ENCODE measurements at regions not wholly inside any gene's neighbourhood (a gene's known extent, or its start where the extent isn't known, plus 50 kb on each side); places are given as distances from the start of the nearest gene placed in this dataset.

DNA sequence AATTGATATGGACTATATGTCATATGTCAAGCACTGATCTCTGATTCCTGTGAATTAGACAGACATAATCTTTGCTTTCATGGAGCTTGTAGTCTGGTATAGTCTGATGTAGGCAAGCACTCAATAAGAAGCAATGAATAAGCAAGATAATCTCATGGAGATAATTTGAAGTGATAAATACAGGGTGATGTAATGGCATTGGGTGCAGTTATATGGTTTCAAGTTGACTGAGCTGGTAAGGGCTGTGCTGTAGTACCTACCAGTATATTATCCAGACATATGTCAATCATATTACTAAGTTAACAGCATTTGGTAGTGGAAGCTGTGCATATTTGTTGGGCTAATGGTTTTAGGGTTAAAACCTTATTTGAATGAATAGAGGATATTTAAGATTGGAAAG, 117.5 kb upstream of the PRPS1L1 start:
- Histone ChIP-seq H3K27me3 (ENCODE audit: control insufficient read depth, insufficient read depth, low read length) (no peaks in the 10 kb centered on the region), H3K27ac (ENCODE audit: low read depth in 2 of 2, low read length in 2 of 2) (no peak overlapping the region), H3K9me3 (ENCODE audit: control insufficient read depth in 2 of 3, insufficient read depth in 1 of 3, low read length in 3 of 3) (no peaks in the 10 kb centered on the region), H3K9ac (ENCODE audit: low read length in 3 of 3) (no peak overlapping the region), H3K4me1 (ENCODE audit: control insufficient read depth in 2 of 3, insufficient read depth in 2 of 3, low read depth in 1 of 3, low read length in 3 of 3) (no peaks in the 10 kb centered on the region), H3K36me3 (ENCODE audit: control insufficient read depth in 2 of 3, insufficient read depth in 3 of 3, low read length in 3 of 3) (no peaks in the 10 kb centered on the region), H3K4me3 (ENCODE audit: low read length in 3 of 3) (no peak overlapping the region)
- intact Hi-C loops (cut with DNase I): no loop called here
- TF ChIP-seq, protein P1, sequence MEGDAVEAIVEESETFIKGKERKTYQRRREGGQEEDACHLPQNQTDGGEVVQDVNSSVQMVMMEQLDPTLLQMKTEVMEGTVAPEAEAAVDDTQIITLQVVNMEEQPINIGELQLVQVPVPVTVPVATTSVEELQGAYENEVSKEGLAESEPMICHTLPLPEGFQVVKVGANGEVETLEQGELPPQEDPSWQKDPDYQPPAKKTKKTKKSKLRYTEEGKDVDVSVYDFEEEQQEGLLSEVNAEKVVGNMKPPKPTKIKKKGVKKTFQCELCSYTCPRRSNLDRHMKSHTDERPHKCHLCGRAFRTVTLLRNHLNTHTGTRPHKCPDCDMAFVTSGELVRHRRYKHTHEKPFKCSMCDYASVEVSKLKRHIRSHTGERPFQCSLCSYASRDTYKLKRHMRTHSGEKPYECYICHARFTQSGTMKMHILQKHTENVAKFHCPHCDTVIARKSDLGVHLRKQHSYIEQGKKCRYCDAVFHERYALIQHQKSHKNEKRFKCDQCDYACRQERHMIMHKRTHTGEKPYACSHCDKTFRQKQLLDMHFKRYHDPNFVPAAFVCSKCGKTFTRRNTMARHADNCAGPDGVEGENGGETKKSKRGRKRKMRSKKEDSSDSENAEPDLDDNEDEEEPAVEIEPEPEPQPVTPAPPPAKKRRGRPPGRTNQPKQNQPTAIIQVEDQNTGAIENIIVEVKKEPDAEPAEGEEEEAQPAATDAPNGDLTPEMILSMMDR (IDR thresholded peaks at IDR 0.05; ENCODE audit: borderline replicate concordance, extremely low read depth, insufficient read depth): no peak
- FAIRE-seq (no peak), DNase-seq (no peak)

DNA sequence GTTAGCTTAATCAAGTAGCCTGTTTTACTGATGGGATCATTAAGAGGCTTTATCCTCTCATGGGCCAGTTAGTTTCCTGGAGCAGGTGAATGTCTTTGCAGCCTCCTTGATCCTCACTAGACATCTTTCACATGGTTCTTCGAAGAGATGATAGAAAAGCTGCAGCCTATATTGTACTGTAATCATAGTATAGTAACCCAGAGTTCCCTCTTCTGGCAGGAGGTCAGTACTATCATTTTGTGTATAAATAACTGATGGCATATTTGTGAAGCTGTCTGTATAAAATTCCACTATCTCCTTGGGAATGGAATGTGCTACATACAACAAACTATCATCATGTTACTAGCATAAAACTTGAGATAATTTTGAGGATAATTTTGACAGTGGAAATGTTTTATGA, 123.8 kb upstream of the PRPS1L1 start:
- H3K9ac ChIP-seq (ENCODE audit: low read length in 3 of 3): no peak overlapping the region
- H3K36me3 ChIP-seq (ENCODE audit: control insufficient read depth in 2 of 3, insufficient read depth in 3 of 3, low read length in 3 of 3): no peaks in the 10 kb centered on the region
- intact Hi-C loops (cut with DNase I): no loop called here
- no peak overlapping the region for H3K27ac ChIP-seq (ENCODE audit: low read depth in 2 of 2, low read length in 2 of 2)
- no peaks in the 10 kb centered on the region for H3K9me3 ChIP-seq (ENCODE audit: control insufficient read depth in 2 of 3, insufficient read depth in 1 of 3, low read length in 3 of 3)
- DNase-seq: no peak
- no peaks in the 10 kb centered on the region for H3K27me3 ChIP-seq (ENCODE audit: control insufficient read depth, insufficient read depth, low read length)
- no peaks in the 10 kb centered on the region for H3K4me1 ChIP-seq (ENCODE audit: control insufficient read depth in 2 of 3, insufficient read depth in 2 of 3, low read depth in 1 of 3, low read length in 3 of 3)
- TF ChIP-seq, protein P1 (IDR thresholded peaks at IDR 0.05; ENCODE audit: borderline replicate concordance, extremely low read depth, insufficient read depth): no peak
- H3K4me3 ChIP-seq (ENCODE audit: low read length in 3 of 3): no peak overlapping the region
- FAIRE-seq: no peak

DNA sequence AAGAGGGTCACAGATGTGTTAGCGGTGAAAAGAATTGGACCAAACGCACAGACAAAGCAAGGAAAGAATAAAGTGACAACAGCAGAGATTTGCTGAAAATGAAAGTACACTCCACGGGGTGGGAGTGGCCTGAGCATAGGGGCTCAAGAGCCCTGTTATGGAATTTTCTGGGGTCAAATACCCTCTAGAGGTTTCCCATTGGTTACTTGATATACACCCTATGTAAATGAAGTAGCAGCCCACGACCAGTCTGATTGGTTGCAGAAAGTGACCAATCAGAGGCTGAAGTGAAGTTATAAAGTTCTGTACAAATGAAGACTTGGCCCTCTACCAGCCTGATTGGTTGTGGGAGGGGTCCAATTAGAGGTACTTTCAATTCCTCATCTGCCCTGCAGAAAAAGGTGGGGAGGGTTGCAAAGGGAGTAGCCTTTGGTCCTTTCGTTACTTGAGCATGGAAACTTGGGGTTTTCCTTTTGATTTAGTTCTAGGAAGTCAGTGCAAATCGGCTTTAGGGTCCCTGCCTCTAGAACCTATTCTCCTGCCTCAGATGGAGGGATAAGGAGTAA, 125.6 kb upstream of the PRPS1L1 start:
- no peaks in the 10 kb centered on the region for H3K4me1 ChIP-seq (ENCODE audit: control insufficient read depth in 2 of 3, insufficient read depth in 2 of 3, low read depth in 1 of 3, low read length in 3 of 3)
- H3K27me3 ChIP-seq (ENCODE audit: control insufficient read depth, insufficient read depth, low read length): no peaks in the 10 kb centered on the region
- no peaks in the 10 kb centered on the region for H3K9me3 ChIP-seq (ENCODE audit: control insufficient read depth in 2 of 3, insufficient read depth in 1 of 3, low read length in 3 of 3)
- DNase-seq (no peak), FAIRE-seq (no peak)
- no peak overlapping the region for H3K4me3 ChIP-seq (ENCODE audit: low read length in 3 of 3)
- H3K27ac ChIP-seq (ENCODE audit: low read depth in 2 of 2, low read length in 2 of 2): no peak overlapping the region
- intact Hi-C loops (cut with DNase I): no loop called here
- H3K9ac ChIP-seq (ENCODE audit: low read length in 3 of 3): no peak overlapping the region
- TF ChIP-seq, protein P1 (IDR thresholded peaks at IDR 0.05; ENCODE audit: borderline replicate concordance, extremely low read depth, insufficient read depth): no peak
- H3K36me3 ChIP-seq (ENCODE audit: control insufficient read depth in 2 of 3, insufficient read depth in 3 of 3, low read length in 3 of 3): no peaks in the 10 kb centered on the region

DNA sequence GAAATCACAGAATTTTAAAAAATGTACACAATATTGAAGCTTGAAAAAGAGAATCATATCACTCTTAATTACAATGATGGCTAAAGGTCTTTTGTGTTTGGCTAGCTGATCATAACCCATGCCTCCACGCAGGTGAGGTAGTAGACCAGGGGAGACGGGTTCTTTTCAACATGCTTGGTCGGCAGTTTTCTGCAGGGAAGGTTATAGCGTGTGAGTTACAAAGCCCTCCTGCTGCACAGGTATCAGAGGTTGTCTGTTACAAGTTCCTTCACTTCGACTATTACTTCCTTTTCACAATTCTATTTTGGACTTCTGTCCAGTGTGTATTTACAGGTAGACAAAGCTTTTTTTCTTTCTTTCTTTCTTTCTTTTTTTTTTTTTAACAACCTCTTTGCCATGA, 127.1 kb upstream of the PRPS1L1 start:
- no peak overlapping the region for H3K4me3 ChIP-seq (ENCODE audit: low read length in 3 of 3)
- no peak for DNase-seq
- H3K36me3 ChIP-seq (ENCODE audit: control insufficient read depth in 2 of 3, insufficient read depth in 3 of 3, low read length in 3 of 3): no peaks in the 10 kb centered on the region
- TF ChIP-seq, protein P1 (IDR thresholded peaks at IDR 0.05; ENCODE audit: borderline replicate concordance, extremely low read depth, insufficient read depth): no peak
- H3K9ac ChIP-seq (ENCODE audit: low read length in 3 of 3): no peak overlapping the region
- H3K9me3 ChIP-seq (ENCODE audit: control insufficient read depth in 2 of 3, insufficient read depth in 1 of 3, low read length in 3 of 3): no peaks in the 10 kb centered on the region
- H3K4me1 ChIP-seq (ENCODE audit: control insufficient read depth in 2 of 3, insufficient read depth in 2 of 3, low read depth in 1 of 3, low read length in 3 of 3): no peaks in the 10 kb centered on the region
- no peak for FAIRE-seq
- intact Hi-C loops (cut with DNase I): no loop called here
- H3K27me3 ChIP-seq (ENCODE audit: control insufficient read depth, insufficient read depth, low read length): no peaks in the 10 kb centered on the region
- no peak overlapping the region for H3K27ac ChIP-seq (ENCODE audit: low read depth in 2 of 2, low read length in 2 of 2)

Data from kidney (tissue), 13 donors.